Panc1 (cell line): ENCODE measurements at regions not wholly inside any gene's neighbourhood (a gene's known extent, or its start where the extent isn't known, plus 50 kb on each side); places are given as distances from the start of the nearest gene placed in this dataset.

Experiments
- ATAC-seq: fragments of 200-7000 bp; cut with Tn5 transposase; 2 replicates; pipeline ENCODE4 v1.9.1; 2020; ENCODE audit warnings: mild to moderate bottlenecking, moderate library complexity
- BruUV-seq: library from RNA; stranded (reverse); fragments of 400-500 nt; replicated peaks from 2 replicates; lab custom pipeline; 2021; lab: Mats Ljungman, UMichigan
- CTCF ChIA-PET: fragments of 300-600 bp; sonication (Branson Sonifier 250); formaldehyde crosslinking; loops from one replicate; lab custom pipeline; 2022; ENCODE audit warnings: antibody characterized with exemption; lab: Charles Lee
- POLR2A ChIA-PET: fragments of 300-600 bp; sonication (Branson Sonifier 250); formaldehyde crosslinking; loops from one replicate; lab custom pipeline; 2022; ENCODE audit warnings: antibody characterized with exemption; lab: Charles Lee
- DNase-seq: peaks from one replicate; pipeline ENCODE4 v3.0.0-alpha.2; 2010; ENCODE audit warnings: low read depth, low spot score
- H3K27ac ChIP-seq: 2 replicates; pipeline ENCODE4 v1.5.1; 2011; ENCODE audit warnings: mild to moderate bottlenecking, low read length, inconsistent platforms
- H3K27me3 ChIP-seq: fragments of 200-500 bp; sonication (Bioruptor generic); 2 replicates; pipeline ENCODE4 v1.6.0; 2014; ENCODE audit warnings: low read length, inconsistent platforms; ENCODE audit not compliant: control insufficient read depth, insufficient read depth
- H3K36me3 ChIP-seq: fragments of 200-500 bp; sonication (Bioruptor generic); 2 replicates; pipeline ENCODE4 v1.5.1; 2014; ENCODE audit warnings: inconsistent platforms, mild to moderate bottlenecking, low read length, moderate library complexity; ENCODE audit not compliant: control insufficient read depth, insufficient read depth
- H3K4me1 ChIP-seq: 2 replicates; pipeline ENCODE4 v1.5.1; 2011; ENCODE audit warnings: inconsistent platforms, mild to moderate bottlenecking, low read length, moderate library complexity; ENCODE audit not compliant: control insufficient read depth, insufficient read depth
- H3K4me3 ChIP-seq, 2 experiments: 2 replicates each; pipeline ENCODE4 v1.5.1; 2011 to 2012; ENCODE audit warnings: low read depth in 2 of 2, low read length in 2 of 2, mild to moderate bottlenecking in 2 of 2, inconsistent platforms in 1 of 2, moderate library complexity in 1 of 2
- H3K9me3 ChIP-seq: fragments of 200-500 bp; sonication (Bioruptor generic); 2 replicates; pipeline ENCODE4 v1.5.1; 2014; ENCODE audit warnings: low read depth, mild to moderate bottlenecking, inconsistent platforms, low read length, moderate library complexity; ENCODE audit not compliant: control insufficient read depth, insufficient read depth
- CTCF ChIP-seq: fragments of 450-650 bp; IDR thresholded peaks from 2 replicates; pipeline ENCODE4 v1.5.1; 2017; ENCODE audit warnings: mild to moderate bottlenecking
- POLR2AphosphoS5 ChIP-seq: IDR thresholded peaks from 2 replicates; pipeline ENCODE4 v1.6.1; 2012; ENCODE audit warnings: mild to moderate bottlenecking, low read depth, low read length, moderate library complexity
- REST ChIP-seq, 2 experiments: IDR thresholded peaks; 2 replicates each; pipeline ENCODE4 v1.6.1; 2011 to 2012; ENCODE audit warnings: low read depth in 2 of 2, control low read depth in 1 of 2, low read length in 1 of 2, mild to moderate bottlenecking in 1 of 2, moderate library complexity in 1 of 2; ENCODE audit not compliant: insufficient read depth in 1 of 2
- SIN3A ChIP-seq: IDR thresholded peaks from 2 replicates; pipeline ENCODE4 v1.6.1; 2012; ENCODE audit warnings: low read depth, mild to moderate bottlenecking, low read length, moderate library complexity, borderline replicate concordance; ENCODE audit not compliant: insufficient read depth
- TCF7L2 ChIP-seq: IDR thresholded peaks from 2 replicates; pipeline ENCODE4 v1.6.1; 2011; ENCODE audit warnings: mild to moderate bottlenecking, low read depth, low read length, inconsistent platforms
- in situ Hi-C: cut with HindIII; loops from 2 replicates; pipeline ENCODE4 v1.10.0; 2016; ENCODE audit warnings: low sequenced_read_pairs, low pct_unique_long_range_greater_than_20kb
- intact Hi-C: fragments of 100-400 bp; cut with micrococcal nuclease; formaldehyde crosslinking; loops from one replicate; pipeline ENCODE4 v1.10.0; 2022; ENCODE audit not compliant: unreplicated experiment

- BruUV-seq: no TSS peak
- TF ChIP-seq POLR2AphosphoS5: no peak
- no peaks in the 10 kb centered on the region for H3K27me3 ChIP-seq
- ATAC-seq (no peak), DNase-seq (no peak)
- no peak overlapping the region for H3K27ac ChIP-seq
- H3K36me3 ChIP-seq: no peaks in the 10 kb centered on the region
- in situ Hi-C loops (no loop called here), intact Hi-C loops (no loop called here)
- ChIA-PET POLR2A (no interaction called here), CTCF (no interaction called here)
- H3K9me3 ChIP-seq: no peaks in the 10 kb centered on the region
- H3K4me3 ChIP-seq: no peak overlapping the region
- no peaks in the 10 kb centered on the region for H3K4me1 ChIP-seq
Observed at GRCh38 chr2:126253669-126254068, 402.3 kb upstream of the GYPC start.

GRCh38 chr2:126264625-126265024, 391.3 kb upstream of the GYPC start:
- Histone ChIP-seq H3K9me3 (no peaks in the 10 kb centered on the region), H3K36me3 (no peaks in the 10 kb centered on the region), H3K4me1 (no peaks in the 10 kb centered on the region), H3K4me3 (no peak overlapping the region), H3K27ac (no peak overlapping the region), H3K27me3 (no peaks in the 10 kb centered on the region)
- no TSS peak for BruUV-seq
- DNase-seq (no peak), ATAC-seq (no peak)
- in situ Hi-C loops: no loop called here
- TF ChIP-seq SIN3A (no peak), POLR2AphosphoS5 (no peak), CTCF (no peak), REST (IDR thresholded peaks at IDR 0.05; ENCODE audit: insufficient read depth in 1 of 2, low read depth in 2 of 2, low read length in 1 of 2) (no peak), TCF7L2 (no peak)
- intact Hi-C loops: no loop called here
- ChIA-PET POLR2A (no interaction called here), CTCF (no interaction called here)

GRCh38 chr2:126269911-126270310, 386.0 kb upstream of the GYPC start:
- no peaks in the 10 kb centered on the region for H3K9me3 ChIP-seq
- H3K4me1 ChIP-seq: no peaks in the 10 kb centered on the region
- ATAC-seq: no peak
- POLR2A ChIA-PET: no interaction called here
- no peaks in the 10 kb centered on the region for H3K27me3 ChIP-seq
- no peaks in the 10 kb centered on the region for H3K36me3 ChIP-seq
- H3K4me3 ChIP-seq: no peak overlapping the region
- no peak for DNase-seq
- CTCF ChIA-PET: no interaction called here
- H3K27ac ChIP-seq: no peak overlapping the region
- in situ Hi-C loops (no loop called here), intact Hi-C loops (no loop called here)
- no TSS peak for BruUV-seq
- TF ChIP-seq CTCF (no peak), TCF7L2 (no peak), REST (IDR thresholded peaks at IDR 0.05; ENCODE audit: insufficient read depth in 1 of 2, low read depth in 2 of 2, low read length in 1 of 2) (no peak), SIN3A (no peak), POLR2AphosphoS5 (no peak)
